GM12878 (cell line): ENCODE measurements at regions not wholly inside any gene's neighbourhood (a gene's known extent, or its start where the extent isn't known, plus 50 kb on each side); places are given as distances from the start of the nearest gene placed in this dataset.

ENCODE experiments used
- ATAC-seq: fragments of 200-7000 bp; cut with Tn5 transposase; 3 replicates; pipeline ENCODE4 v1.9.1; 2020; ENCODE audit warnings: mild to moderate bottlenecking, moderate library complexity
- BruUV-seq: library from RNA; stranded (reverse); fragments of 400-500 nt; replicated peaks from 2 replicates; lab custom pipeline; 2021; lab: Mats Ljungman, UMichigan
- CTCF ChIA-PET: fragments of 300-600 bp; sonication (Branson Sonifier 250); formaldehyde crosslinking; extraction: SDS; loops from one replicate; lab custom pipeline; 2021; ENCODE audit warnings: inconsistent platforms; lab: Yijun Ruan, JAX
- POLR2A ChIA-PET: fragments of 350-600 bp; formaldehyde crosslinking; extraction: SDS; loops from one replicate; lab custom pipeline; 2021; ENCODE audit warnings: inconsistent platforms; lab: Charles Lee
- RAD21 ChIA-PET: fragments of 300-600 bp; sonication (Branson Sonifier 250); formaldehyde crosslinking; loops from one replicate; lab custom pipeline; 2023; ENCODE audit warnings: antibody characterized with exemption; ENCODE audit not compliant: unreplicated experiment; lab: Charles Lee
- SMC1A ChIA-PET: fragments of 300-600 bp; sonication (Branson Sonifier 250); formaldehyde crosslinking; loops from one replicate; lab custom pipeline; 2023; ENCODE audit not compliant: unreplicated experiment, uncharacterized antibody; lab: Charles Lee
- DNase-seq: peaks from one replicate; pipeline ENCODE4 v3.0.0-alpha.2; 2011; ENCODE audit warnings: low read depth, low spot score
- FAIRE-seq: peaks from 3 replicates; lab custom pipeline; 2011; peaks lifted over from hg19 to GRCh38; lab: Jason Lieb, UNC
- H2AFZ ChIP-seq: 2 replicates; pipeline ENCODE4 v1.6.0; 2011; ENCODE audit warnings: low read depth, low read length, control low read depth; ENCODE audit not compliant: control insufficient read depth
- H3K27ac ChIP-seq: 2 replicates; pipeline ENCODE4 v1.5.1; 2011; ENCODE audit warnings: control low read depth; ENCODE audit not compliant: control insufficient read depth, insufficient read depth
- H3K27me3 ChIP-seq, 2 experiments: replicated peaks in 1 of 2; 2 replicates each; pipeline versions ENCODE4 v1.6.0 to v1.6.1; 2011; ENCODE audit warnings: low read length in 1 of 2; ENCODE audit not compliant: control insufficient read depth in 2 of 2, insufficient read depth in 2 of 2
- H3K36me3 ChIP-seq, 2 experiments: 2 replicates each; pipeline ENCODE4 v1.5.1; 2011; ENCODE audit warnings: low read length in 1 of 2; ENCODE audit not compliant: control insufficient read depth in 2 of 2, insufficient read depth in 2 of 2
- H3K4me1 ChIP-seq: 2 replicates; pipeline ENCODE4 v1.6.1; 2011; ENCODE audit warnings: mild to moderate bottlenecking, low read length, moderate library complexity, mixed read lengths; ENCODE audit not compliant: control insufficient read depth, insufficient read depth
- H3K4me2 ChIP-seq: 2 replicates; pipeline ENCODE4 v1.6.0; 2011; ENCODE audit warnings: control low read depth; ENCODE audit not compliant: control insufficient read depth, insufficient read depth
- H3K4me3 ChIP-seq: fragments of 200-600 bp; sonication (generic); 2 replicates; pipeline ENCODE4 v1.5.1; 2016
- H3K79me2 ChIP-seq: 2 replicates; pipeline ENCODE4 v1.6.0; 2011; ENCODE audit warnings: low read length; ENCODE audit not compliant: control insufficient read depth, insufficient read depth
- H3K9ac ChIP-seq: 2 replicates; pipeline ENCODE4 v1.8.0; 2011; ENCODE audit warnings: low read length, control low read depth, mixed read lengths; ENCODE audit not compliant: control insufficient read depth, insufficient read depth
- H3K9me3 ChIP-seq: replicated peaks from 3 replicates; pipeline ENCODE4 v1.5.1; 2011; ENCODE audit warnings: mild to moderate bottlenecking, low read length; ENCODE audit not compliant: control insufficient read depth, insufficient read depth
- H4K20me1 ChIP-seq: 2 replicates; pipeline ENCODE4 v1.6.0; 2011; ENCODE audit not compliant: control insufficient read depth, insufficient read depth
- BRCA1 ChIP-seq: IDR thresholded peaks from 2 replicates; pipeline ENCODE4 v1.6.1; 2011; ENCODE audit warnings: low read depth, low read length, improper control_type of control experiment
- MEF2B ChIP-seq: fragments of 450-650 bp; IDR thresholded peaks from 2 replicates; pipeline ENCODE4 v1.6.1; 2018; ENCODE audit warnings: mild to moderate bottlenecking, moderate library complexity; ENCODE audit not compliant: partially characterized antibody, poor library complexity, severe bottlenecking
- MTA3 ChIP-seq: IDR thresholded peaks from 2 replicates; pipeline ENCODE4 v1.6.1; 2012; ENCODE audit warnings: low read length, inconsistent platforms, borderline replicate concordance
- NFIC ChIP-seq: IDR thresholded peaks from 2 replicates; pipeline ENCODE4 v1.6.1; 2012; ENCODE audit warnings: low read depth, mild to moderate bottlenecking, inconsistent platforms, low read length, moderate library complexity
- PKNOX1 ChIP-seq: fragments of 450-650 bp; IDR thresholded peaks from 2 replicates; pipeline ENCODE4 v1.6.1; 2016; ENCODE audit warnings: mild to moderate bottlenecking
- POLR2AphosphoS2 ChIP-seq: IDR thresholded peaks from 2 replicates; pipeline ENCODE4 v1.6.1; 2011; ENCODE audit warnings: low read depth, mild to moderate bottlenecking, low read length, improper control_type of control experiment, moderate library complexity
- RB1 ChIP-seq: fragments of 450-650 bp; formaldehyde crosslinking; IDR thresholded peaks from 2 replicates; pipeline ENCODE4 v1.6.1; 2017; ENCODE audit warnings: mild to moderate bottlenecking, borderline replicate concordance
- RUNX3 ChIP-seq: IDR thresholded peaks from 2 replicates; pipeline ENCODE4 v1.6.1; 2012; ENCODE audit warnings: low read length, inconsistent platforms
- SREBF1 ChIP-seq: IDR thresholded peaks from 2 replicates; pipeline ENCODE4 v1.6.1; 2012; ENCODE audit warnings: mild to moderate bottlenecking, low read length
- WGBS: methylation state at CpG from one replicate; pipeline ENCODE4 v1.1.6; 2016; ENCODE audit warnings: low lambda C conversion rate; ENCODE audit not compliant: insufficient replicate concordance, insufficient coverage; ENCODE audit errors: missing lambda C conversion rate; 5-methylcytosine and 5-hydroxymethylcytosine counted together
- in situ Hi-C: fragments of 300-500 bp; cut with MboI; formaldehyde crosslinking; loops from 9 replicates; pipeline ENCODE4 v1.14.3; 2018; ENCODE audit warnings: mixed read lengths
- intact Hi-C: fragments of 100-400 bp; cut with micrococcal nuclease; formaldehyde crosslinking; loops from one replicate; pipeline ENCODE4 v1.14.2; 2022; ENCODE audit not compliant: unreplicated experiment

DNA sequence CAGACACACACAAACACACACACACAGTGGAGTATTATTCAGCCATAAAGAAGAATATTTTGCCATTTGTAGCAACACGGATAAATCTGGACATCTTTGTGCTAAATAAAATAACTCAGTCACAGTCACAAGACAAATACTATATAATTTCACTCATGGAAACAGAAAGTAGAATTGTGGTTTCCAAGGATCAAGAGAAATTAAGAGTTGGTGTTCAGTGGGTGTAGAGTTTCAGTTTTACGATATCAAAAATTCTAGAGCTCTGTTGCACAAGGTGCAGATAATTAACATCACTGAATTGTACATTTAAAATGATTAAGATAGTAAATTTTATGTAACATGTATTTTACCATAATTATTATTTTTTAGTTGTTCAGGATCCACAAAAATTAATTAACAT lies 1235.0 kb downstream of the XPNPEP1 start:
- ATAC-seq (peak; percentile 56; the same call in 2 of the 3 replicates), DNase-seq (no peak), FAIRE-seq (no peak)
- Histone ChIP-seq H3K79me2 (no peaks in the 10 kb centered on the region), H3K27ac (no peak overlapping the region), H4K20me1 (no peaks in the 10 kb centered on the region), H3K27me3 (no peaks in the 10 kb centered on the region), H3K9ac (no peak overlapping the region), H3K4me2 (no peak overlapping the region), H3K4me1 (no peaks in the 10 kb centered on the region), H3K36me3 (no peaks in the 10 kb centered on the region), H3K9me3 (no peaks in the 10 kb centered on the region; the same call in 2 of the 3 replicates), H2AFZ (no peak overlapping the region), H3K4me3 (no peak overlapping the region)
- ChIA-PET CTCF (no interaction called here), RAD21 (interaction anchor here (0.6 to 0.9 kb wide), 3 partner anchors 9 to 484 kb away, joined by 3 read pairs; no protein-coding TSS in a partner anchor), SMC1A (no interaction called here), POLR2A (no interaction called here)
- intact Hi-C loops, result no loop called here
- in situ Hi-C loops, result no loop called here
- no TSS peak for BruUV-seq
- TF ChIP-seq RUNX3 (peak; percentile 34; the same call in 1 of the 2 replicates), MEF2B (no peak), NFIC (0 out of 2 replicates have a peak, but pooled peaks have one; percentile 19), PKNOX1 (no peak)
- 30% methylated on average over 2 of the region's 2 CpGs for WGBS

- Histone ChIP-seq H2AFZ (no peak overlapping the region), H3K4me2 (no peak overlapping the region), H3K79me2 (no peaks in the 10 kb centered on the region), H3K27me3 (no peaks in the 10 kb centered on the region), H3K36me3 (no peaks in the 10 kb centered on the region), H3K4me1 (no peaks in the 10 kb centered on the region), H3K27ac (no peak overlapping the region), H3K9me3 (no peaks in the 10 kb centered on the region; the same call in 2 of the 3 replicates), H3K9ac (no peak overlapping the region), H3K4me3 (no peak overlapping the region), H4K20me1 (no peaks in the 10 kb centered on the region)
- intact Hi-C loops (no loop called here), in situ Hi-C loops (no loop called here)
- FAIRE-seq, result no peak
- ChIA-PET SMC1A (no interaction called here), CTCF (no interaction called here), RAD21 (interaction anchor here (0.8 to 1.1 kb wide), 3 partner anchors 14 to 235 kb away, joined by 3 read pairs; no protein-coding TSS in a partner anchor), POLR2A (no interaction called here)
- no TSS peak for BruUV-seq
- 31% methylated on average over 4 of the region's 4 CpGs for WGBS
- no peak for TF ChIP-seq MTA3
- TF ChIP-seq BRCA1, result no peak
- TF ChIP-seq POLR2AphosphoS2, result no peak
- no peak for TF ChIP-seq RB1
- TF ChIP-seq SREBF1, result no peak
- no peak for TF ChIP-seq MEF2B
- no peak for ATAC-seq
- DNase-seq, result no peak
Observed at GRCh38 chr10:108685863-108686531, 1237.3 kb downstream of the XPNPEP1 start.
